HG03354 (cell line): ENCODE measurements at regions not wholly inside any gene's neighbourhood (a gene's known extent, or its start where the extent isn't known, plus 50 kb on each side); places are given as distances from the start of the nearest gene placed in this dataset.

Experiments used
- ATAC-seq: cut with Tn5 transposase; IDR thresholded peaks from one replicate; pipeline ENCODE4 v1.9.1; 2021; ENCODE audit warnings: mild to moderate bottlenecking; ENCODE audit not compliant: unreplicated experiment, poor library complexity, severe bottlenecking

DNA sequence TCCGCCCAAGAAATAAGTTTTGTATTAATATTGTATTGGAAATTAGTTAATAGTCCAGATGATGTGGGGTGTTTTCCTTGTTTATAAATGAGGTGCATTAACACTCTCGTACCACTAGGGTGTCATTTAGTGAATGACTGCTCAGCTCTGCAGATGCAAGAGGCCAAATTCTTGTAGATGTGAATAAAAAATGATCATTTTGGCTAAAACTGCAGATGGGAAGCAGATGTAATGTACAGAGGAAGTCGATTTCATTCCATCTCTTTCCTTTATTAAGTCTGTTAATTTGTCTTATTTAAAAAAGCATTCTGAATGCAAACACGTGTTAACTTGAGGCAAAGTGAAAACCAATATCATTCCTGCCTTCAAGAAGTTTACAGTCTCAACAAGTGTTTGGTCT, 108.1 kb downstream of the DHX15 start:
- no peak for ATAC-seq

DNA sequence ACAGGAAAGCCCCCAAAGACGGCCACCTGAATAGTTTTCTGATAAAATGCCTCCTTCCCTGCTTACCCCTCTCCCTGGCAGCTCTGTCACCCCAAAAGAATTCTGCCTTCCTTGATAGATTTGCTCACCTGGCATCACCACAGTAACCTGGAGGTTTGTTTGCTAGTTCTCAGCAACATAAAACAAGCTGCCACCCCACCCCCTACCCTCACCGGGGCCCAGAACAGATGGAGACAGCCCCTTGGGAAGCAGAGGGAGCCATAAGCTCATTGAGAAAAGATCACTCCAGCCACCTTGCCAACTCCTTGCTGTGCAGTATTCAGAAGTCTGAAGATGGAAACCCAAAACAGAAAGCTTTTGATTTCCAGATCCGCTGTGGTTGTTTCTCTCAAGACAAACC, 108.6 kb downstream of the DHX15 start:
- ATAC-seq, result no peak

DNA sequence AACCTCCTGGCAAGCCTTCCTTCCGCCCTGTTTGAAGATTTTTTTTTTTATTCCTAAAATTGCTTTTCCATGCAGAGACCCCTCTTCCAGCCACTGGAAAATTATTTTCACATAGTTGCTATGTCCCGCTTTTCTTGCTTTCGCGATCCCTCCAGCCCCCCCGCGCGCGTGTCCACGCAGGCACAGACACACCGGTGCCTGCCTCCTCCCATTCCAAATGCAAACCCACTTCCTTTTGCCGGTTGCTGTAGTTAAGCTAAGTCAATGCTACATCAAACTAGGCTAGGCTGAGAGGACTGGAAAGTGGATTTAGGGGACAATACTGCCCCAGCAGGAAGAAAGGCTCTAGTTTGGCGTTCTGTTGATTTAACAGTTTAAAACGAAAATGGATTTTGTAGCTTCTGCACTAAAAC, 111.0 kb downstream of the DHX15 start:
- no peak for ATAC-seq

DNA sequence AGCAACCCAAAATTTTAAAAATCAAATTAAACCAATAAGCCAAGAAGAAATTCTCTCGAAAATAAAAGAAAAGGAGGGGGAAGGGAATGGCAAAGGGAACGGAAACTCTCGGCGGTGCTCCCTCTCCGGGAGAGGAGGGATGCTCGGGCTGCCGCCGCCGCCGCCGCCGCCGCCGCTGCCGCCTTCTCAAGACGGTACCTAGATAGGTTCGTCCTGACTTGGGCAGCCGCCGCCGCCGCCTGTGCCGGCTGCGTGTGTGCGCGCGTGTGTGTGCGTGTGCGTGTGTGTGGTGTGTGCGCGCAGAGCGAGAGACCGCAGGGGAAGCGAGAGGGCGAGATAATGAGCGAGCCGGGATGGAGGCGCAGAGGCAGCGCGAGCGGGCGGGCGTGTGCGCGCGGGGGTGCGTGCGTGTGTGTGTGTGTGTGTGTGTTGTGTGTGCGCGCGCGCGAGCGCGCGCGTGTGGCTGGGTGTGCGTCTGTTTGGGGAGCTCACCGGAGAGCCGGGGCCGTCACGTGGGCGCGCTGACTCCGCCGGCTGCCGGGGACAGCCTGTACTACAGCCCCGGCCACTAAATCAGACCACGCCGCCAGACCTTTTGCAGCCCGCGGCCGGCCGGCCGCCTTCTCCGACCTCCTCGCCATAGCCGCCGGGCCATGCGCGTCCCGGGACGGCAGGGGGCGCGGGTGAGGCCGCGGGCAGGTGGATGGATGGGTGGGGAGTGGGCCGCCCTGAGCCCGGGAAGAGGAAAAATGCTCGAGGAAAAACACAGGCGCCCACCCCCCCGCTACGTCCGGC, 111.6 kb downstream of the DHX15 start:
- peak; percentile 73 for ATAC-seq

DNA sequence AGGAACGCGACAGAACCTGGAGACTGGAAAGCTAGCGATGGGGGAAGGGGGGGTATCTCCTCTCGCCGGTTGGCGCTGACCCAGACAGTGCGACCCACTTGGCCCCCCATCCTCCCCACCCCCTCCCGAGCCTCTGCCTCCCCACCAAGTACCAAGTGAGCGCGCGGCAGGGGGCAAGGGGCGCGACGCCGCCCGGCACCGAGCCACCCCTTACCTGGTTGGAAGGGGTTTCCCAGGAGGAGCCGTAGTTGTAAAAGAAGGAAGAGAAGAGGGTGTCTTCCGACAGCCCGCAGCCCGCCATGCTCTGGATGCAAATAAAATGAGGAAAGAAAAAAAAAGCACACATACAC, 112.2 kb downstream of the DHX15 start:
- ATAC-seq, result no peak

DNA sequence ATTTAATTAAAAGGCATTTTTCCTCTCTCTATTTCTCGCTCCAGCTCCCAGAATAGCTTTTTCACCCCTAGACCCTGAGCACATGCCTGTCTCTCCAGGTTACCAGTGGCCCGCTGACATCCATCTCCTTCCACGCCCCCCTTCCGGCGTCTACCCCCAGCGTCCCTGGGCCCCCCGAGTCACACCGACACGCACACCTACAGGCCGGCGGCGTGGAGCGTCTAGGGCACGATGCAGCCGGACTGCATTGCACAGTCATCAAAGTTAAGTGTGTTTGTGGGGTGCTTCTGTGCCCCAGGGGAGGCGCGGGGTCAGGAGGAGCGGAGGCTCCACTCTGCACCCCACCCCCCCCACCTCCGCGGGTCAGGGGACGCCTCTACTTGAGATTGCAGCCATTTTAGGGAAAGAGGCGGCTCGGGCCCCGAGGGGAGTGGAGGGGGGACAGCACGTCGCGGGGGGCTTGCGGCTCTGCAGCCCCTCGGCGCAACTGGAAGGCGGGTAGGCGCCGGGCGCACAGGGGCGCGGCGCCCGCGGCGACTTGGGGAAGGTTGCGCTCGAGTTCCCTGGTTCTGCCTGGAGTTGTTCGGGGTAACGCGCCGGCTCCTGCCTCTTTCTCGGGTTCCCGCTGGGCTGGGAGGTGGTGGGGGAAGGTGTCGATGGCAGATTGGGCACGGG, 112.7 kb downstream of the DHX15 start:
- ATAC-seq, result no peak

DNA sequence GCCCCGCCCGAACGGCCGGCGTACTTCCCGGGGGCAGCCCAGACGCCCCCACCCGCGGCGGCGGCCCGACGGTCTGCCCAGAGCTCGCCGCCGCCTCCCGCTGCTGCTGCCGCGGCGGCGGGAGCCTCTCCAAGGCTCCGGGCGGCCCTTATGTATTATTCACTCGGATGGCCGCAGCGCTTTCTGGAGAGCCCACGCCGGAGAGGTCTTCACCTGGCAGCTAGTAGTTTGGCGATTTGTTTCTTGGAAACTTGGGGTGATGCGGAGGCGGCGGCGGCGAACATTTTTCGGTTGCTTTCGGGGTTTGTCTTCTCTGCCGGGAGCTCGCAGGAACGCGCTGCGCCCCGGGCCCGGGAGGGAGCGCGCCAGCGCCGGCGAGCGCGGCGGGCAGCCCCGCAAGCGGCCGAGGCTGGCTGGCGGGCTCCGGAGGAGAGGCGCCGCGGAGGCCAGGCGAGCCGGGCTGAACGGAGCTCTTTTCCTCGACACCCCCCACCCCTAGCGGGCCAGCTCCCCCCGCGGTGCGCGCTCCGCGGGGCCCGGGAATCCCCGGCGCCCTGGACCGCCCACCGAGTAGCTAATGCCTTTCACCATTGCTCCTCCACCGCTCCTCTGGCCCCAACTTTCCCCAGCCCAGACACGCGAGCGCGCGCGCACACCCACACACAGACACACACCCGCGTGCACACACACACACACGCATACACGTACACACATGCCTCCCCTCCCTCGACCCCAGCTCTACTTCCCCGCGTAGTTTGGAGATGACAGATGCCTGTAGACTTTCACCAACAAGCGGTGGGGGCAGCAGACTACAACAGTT, 113.5 kb downstream of the DHX15 start:
- no peak for ATAC-seq

DNA sequence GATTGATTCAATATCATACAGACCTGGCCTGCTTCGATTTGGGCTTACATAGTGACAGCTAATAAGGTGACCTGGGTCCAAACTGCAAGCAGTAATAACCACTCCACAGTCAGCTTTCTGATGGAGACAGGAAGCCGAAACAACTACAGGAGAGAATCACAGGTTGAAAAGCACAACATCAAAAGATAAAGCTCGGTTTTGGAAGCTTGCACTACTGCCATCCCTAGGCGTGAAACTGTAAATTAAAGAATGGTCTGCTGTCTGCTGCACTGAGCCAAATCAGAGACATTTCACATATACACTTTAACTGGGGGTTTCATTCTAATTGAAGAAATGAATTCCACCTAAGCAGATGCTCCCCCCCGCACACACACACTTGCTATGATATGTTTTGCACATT, 116.3 kb downstream of the DHX15 start:
- no peak for ATAC-seq

DNA sequence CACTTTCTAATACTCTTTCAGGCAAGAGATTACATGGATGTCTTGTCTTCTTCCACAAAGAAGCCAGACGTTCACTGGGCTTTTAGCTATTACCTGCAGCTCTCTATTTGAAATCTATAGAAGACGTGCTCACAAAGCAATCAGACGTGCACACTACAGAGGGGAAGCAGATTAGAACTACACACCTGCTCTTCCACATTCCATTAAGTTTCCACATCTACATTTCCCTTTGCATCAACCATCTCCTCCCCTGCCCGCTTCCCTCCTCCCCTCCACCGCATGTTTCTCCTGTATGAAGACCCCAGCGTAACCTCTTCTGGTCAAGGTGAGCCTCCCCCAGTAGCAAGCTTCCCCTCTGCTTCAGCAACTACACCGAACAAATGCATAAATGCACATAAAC, 119.8 kb downstream of the DHX15 start:
- ATAC-seq, result no peak

DNA sequence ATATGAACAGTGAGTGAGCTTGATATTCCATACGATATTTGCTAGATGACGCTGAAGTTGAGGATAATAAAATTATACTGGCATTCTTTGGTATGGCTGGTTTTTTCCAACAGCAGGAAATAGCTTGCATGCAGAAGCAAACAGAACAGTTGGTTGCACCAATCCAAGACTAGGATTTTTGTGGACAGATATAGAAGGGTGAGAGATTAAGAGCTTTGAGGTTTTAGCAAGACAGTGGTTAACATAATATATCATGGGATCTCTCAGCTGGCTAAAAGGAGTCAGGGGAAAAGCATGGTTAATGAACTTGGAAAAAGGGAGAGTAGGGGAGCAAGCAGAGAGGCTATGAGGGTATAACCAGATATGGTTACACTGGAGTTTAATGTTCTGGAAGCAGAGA, 127.9 kb downstream of the DHX15 start:
- no peak for ATAC-seq

DNA sequence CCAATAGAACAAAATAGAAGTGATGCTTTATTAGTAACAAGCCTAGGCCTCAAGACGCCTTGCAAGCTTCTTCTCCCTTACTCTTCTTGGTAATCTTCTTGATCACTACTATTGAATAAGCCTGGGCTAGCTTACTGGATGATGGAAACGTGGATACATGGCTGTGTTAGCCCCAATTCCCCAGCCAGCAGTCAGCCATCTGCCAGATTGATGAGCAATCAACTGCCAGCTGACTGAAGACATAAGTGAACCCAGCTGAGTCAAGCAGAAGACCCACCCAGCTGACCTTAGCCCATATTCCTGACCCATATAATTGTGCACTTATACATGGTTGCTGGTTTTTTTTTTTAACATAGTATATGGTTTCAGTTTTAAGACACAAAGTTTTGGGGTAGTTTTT, 130.4 kb downstream of the DHX15 start:
- ATAC-seq, result no peak

DNA sequence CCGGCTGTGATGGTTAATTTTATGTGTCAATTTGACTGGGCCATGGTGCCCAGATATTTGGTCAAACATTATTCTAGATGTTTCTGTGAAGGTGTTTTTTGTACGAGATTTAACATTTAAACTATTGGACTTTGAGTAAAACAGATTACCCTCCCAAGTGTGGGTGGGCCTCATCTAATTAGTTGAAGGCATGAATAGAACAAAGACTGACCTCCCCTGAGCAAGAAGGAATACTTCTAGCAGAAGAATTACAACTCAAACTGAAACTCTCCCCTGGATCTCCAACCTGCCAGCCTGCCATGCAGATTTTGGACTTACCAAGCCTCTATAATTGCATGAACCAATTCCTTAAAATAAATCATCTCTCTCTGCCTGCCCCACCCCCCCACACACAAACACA, 132.5 kb downstream of the DHX15 start:
- ATAC-seq, result no peak

DNA sequence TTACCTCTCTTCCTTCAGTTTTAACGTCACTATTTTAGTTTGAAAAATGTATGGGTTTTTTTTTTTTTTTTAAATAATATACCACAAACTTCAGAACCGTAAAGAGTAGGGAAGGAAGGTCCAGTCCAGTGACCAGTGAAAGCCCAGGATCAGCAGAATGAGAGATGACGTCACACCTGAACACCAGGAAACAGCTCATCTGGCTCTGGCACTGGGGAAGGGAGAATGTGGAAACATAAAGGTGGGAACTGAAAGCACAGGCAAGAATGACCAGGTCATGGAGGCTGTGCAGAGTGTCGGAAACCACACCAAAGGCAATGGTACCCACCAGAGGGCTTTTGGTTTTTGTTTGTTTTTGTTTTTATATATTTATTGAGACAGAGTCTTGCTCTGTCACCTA, 141.2 kb downstream of the DHX15 start:
- ATAC-seq, result no peak

DNA sequence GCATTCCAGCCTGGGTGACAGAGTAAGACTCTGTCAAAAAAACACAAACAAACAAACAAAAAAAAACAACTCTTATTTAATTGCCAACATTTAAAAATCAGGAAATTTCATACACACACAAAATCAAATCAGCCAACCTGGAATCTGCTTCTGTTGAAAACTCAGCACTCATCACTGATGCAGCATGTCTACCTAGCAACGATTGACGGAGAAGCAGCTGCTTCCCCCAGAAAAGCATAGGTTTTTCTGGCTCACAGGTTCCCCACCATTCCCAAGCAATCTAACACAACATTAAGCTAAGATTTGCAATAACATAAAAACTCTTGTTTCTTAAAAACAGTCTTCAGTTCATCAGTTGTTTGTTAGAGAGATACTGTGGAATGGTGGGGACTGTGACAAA, 143.6 kb downstream of the DHX15 start:
- no peak for ATAC-seq

DNA sequence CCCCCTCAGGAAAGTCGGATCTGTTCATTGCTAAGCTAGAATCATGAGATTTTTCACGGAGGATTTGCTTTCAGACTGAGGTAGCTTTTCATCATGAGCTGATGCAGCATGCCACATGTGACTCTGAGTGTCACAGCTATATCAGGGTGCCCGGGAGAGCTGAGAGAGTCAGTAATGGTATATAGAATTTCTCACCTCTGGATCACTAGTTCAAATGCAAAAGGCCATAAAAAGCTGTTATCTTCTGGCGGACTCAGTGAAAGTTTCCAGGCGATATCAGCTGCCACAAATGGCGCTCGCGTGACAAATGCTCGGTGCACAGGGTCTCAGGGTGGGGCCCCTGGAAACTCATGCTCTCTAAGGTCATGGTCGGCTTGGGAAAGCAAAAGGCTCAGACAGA, 150.1 kb downstream of the DHX15 start:
- ATAC-seq, result no peak

DNA sequence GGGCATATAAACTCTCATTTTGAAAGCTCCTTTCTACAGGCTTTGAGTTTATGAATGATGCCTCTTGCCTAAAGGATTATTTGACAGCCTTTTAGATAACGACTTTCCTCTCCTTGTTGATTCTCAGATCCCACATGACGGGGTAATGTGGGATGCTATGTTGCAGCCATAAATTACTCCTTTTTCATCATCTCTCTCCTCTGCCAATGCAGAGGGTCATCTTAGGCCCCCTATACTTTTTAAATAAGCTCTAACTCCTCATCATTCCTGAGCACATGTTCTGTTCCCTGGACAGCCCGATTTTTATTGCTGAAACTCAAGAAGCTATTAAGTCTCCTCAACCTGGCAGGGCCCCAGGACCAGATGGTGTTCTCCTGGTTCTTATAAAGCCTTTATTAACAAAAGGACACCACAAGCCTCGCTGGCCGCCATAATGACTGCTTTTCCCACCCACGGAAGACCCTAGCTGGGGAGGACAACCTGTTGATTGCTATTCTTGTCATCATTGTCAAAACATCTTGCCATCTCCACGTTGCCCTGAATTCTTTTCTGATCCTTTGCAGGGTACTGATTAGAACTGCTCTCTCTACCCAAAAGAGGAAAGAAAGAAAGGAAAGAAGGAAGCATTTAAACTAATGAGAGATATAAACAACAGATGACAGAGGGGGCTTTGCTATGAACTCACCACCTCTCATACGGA, 150.7 kb downstream of the DHX15 start:
- no peak for ATAC-seq

DNA sequence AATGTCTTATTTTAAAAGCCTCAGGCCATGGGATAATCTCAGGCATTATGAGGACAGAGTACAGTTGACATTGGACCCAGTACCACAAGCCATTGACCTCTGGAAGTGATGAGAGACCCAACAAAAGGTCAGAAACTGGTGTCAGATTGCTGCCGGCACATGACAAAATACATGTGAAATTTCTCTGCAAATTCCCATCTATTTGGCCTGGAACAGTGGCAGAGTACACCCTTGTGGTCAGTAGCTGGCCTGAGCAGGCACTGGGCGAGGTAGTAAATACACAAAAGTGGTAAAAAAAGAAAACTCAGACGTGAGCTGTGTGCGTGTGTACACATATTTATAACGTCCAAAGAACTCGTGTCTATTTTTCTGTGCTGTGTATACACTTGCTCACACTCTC, 155.5 kb downstream of the DHX15 start:
- ATAC-seq, result no peak

DNA sequence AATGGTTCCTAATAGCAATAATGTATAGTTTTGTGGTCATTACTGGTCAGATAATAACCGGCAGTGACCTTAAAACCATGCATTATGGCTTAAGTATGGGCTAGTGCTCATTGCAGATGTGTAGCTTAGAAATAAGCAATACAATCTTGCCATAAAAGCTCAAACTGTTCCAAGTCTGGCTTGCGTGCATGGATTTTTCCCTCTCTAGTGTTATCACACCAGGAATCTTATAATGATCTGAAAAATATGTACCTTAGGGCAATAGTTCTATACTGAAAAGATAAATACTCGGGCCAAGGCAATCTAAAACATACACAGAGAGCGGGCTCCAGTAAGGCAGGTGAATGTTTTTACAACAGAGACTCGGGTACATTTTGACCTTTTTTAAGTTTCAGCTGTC, 157.8 kb downstream of the DHX15 start:
- no peak for ATAC-seq

DNA sequence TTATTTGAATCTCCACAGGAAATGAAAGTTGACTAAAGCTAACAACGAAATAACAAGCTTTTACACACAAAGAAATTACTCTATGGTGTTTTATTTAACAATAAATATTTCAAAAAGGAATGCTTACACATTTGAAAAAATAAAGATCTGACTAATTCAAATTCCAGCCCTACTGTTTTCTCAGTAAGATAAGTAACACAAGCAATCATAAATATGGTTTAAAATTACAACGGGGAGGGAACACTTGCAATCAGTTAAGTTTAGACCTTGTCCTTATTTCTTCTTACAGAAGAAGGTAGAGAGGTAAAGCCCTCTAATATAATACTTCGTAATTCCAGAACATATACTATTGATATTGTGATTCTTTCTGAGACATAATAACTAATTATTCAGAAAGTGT, 158.5 kb downstream of the DHX15 start:
- ATAC-seq, result no peak

DNA sequence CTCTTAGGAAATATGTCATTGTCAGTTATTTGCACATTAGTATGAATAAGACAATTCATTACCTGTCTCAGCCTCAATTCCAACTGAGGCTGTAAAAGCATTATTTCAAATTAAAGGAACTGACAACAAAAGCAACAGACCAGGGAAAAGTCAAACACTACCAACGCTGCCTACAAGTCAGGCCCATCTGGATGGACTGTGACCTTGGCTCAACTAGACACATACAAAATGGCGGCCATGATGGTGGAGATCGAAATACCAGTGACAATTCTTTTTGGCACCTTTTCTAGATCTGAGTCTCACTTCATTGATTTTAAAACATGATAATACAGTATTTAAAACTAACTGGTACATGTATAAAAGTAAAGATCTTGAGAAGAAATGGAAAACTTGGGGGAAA, 160.7 kb downstream of the DHX15 start:
- ATAC-seq, result no peak
